ENCODE measurements at regions not wholly inside any gene's neighbourhood (a gene's known extent, or its start where the extent isn't known, plus 50 kb on each side); places are given as distances from the start of the nearest gene placed in this dataset.

GRCh38 chr15:69824075-69824876 lies 273.4 kb downstream of the TLE3 start:
- no peaks in the 10 kb centered on the region for H3K4me1 ChIP-seq (ENCODE audit: control insufficient read depth, low read length)
- H3K4me2 ChIP-seq (ENCODE audit: low read length): no peak overlapping the region
- H3K36me3 ChIP-seq (ENCODE audit: control insufficient read depth, low read length): no peaks in the 10 kb centered on the region
- H3K9me2 ChIP-seq (replicated peaks; ENCODE audit: control insufficient read depth, low read length): no peaks in the 10 kb centered on the region
- no peaks in the 10 kb centered on the region for H4K20me1 ChIP-seq (ENCODE audit: control insufficient read depth, insufficient read depth, low read depth, low read length)
- no peaks in the 10 kb centered on the region for H3K9me3 ChIP-seq (ENCODE audit: control insufficient read depth, insufficient read depth, low read length)
- no peaks in the 10 kb centered on the region for H3K79me2 ChIP-seq (ENCODE audit: control insufficient read depth, low read length)
- H3K27me3 ChIP-seq (ENCODE audit: control insufficient read depth, low read length): peaks cover 7% of the 10 kb centered on the region; the same call in 1 of the 2 replicates
- H3K27ac ChIP-seq (ENCODE audit: low read depth, low read length): no peak overlapping the region
- H3F3A ChIP-seq (ENCODE audit: control insufficient read depth, insufficient read depth): 0 out of 2 replicates have a peak, but pooled peaks cover 2% of the 10 kb centered on the region
- no peak overlapping the region for H3K4me3 ChIP-seq (ENCODE audit: low read length)
- TF ChIP-seq EZH2phosphoT487 (IDR thresholded peaks at IDR 0.05; ENCODE audit: borderline replicate concordance, low read length) (no peak), CTCF (IDR thresholded peaks at IDR 0.05; ENCODE audit: low read depth, low read length, poor library complexity, severe bottlenecking) (no peak)

DNA sequence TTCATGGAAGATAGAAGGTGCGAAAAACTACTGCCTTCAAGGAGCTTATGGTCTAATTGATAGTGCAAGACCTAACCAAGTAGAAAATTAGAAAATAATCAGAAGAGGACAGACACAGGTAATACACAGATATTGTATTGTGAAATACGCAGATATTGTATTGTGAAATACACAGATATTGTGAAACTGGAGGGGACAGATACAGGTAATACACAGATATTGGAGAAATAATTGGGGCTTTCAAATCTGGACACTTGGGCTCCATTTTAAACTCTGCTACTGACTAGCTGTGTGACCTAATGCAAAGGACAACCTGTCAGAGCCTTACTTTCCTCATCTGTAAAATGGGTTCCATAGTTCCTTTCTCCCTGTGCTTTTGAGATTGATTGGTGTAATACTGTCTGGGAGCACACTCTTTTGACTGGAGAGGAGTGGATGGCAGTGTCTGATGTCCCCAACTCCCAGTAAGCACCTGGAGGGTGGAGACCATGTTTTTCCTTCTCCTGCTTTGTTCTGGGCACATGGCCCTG lies 272.8 kb downstream of the TLE3 start:
- Histone ChIP-seq H3K4me2 (ENCODE audit: low read length) (no peak overlapping the region), H3K36me3 (ENCODE audit: control insufficient read depth, low read length) (no peaks in the 10 kb centered on the region), H3K27ac (ENCODE audit: low read depth, low read length) (no peak overlapping the region), H3K9me3 (ENCODE audit: control insufficient read depth, insufficient read depth, low read length) (no peaks in the 10 kb centered on the region), H3F3A (ENCODE audit: control insufficient read depth, insufficient read depth) (0 out of 2 replicates have a peak, but pooled peaks cover 2% of the 10 kb centered on the region), H3K9me2 (replicated peaks; ENCODE audit: control insufficient read depth, low read length) (no peaks in the 10 kb centered on the region), H3K79me2 (ENCODE audit: control insufficient read depth, low read length) (no peaks in the 10 kb centered on the region), H3K27me3 (ENCODE audit: control insufficient read depth, low read length) (0 out of 2 replicates have a peak, but pooled peaks cover 5% of the 10 kb centered on the region), H3K4me1 (ENCODE audit: control insufficient read depth, low read length) (no peaks in the 10 kb centered on the region), H3K4me3 (ENCODE audit: low read length) (no peak overlapping the region), H4K20me1 (ENCODE audit: control insufficient read depth, insufficient read depth, low read depth, low read length) (no peaks in the 10 kb centered on the region)
- TF ChIP-seq CTCF (IDR thresholded peaks at IDR 0.05; ENCODE audit: low read depth, low read length, poor library complexity, severe bottlenecking): no peak
- no peak for TF ChIP-seq EZH2phosphoT487 (IDR thresholded peaks at IDR 0.05; ENCODE audit: borderline replicate concordance, low read length)

- no peak overlapping the region for H3K4me2 ChIP-seq (ENCODE audit: low read length)
- TF ChIP-seq EZH2phosphoT487 (IDR thresholded peaks at IDR 0.05; ENCODE audit: borderline replicate concordance, low read length): no peak
- TF ChIP-seq CTCF (IDR thresholded peaks at IDR 0.05; ENCODE audit: low read depth, low read length, poor library complexity, severe bottlenecking): no peak
- H3K36me3 ChIP-seq (ENCODE audit: control insufficient read depth, low read length): no peaks in the 10 kb centered on the region
- 0 out of 2 replicates have a peak, but pooled peaks cover 5% of the 10 kb centered on the region for H3K27me3 ChIP-seq (ENCODE audit: control insufficient read depth, low read length)
- H3K9me2 ChIP-seq (replicated peaks; ENCODE audit: control insufficient read depth, low read length): no peaks in the 10 kb centered on the region
- no peak overlapping the region for H3K27ac ChIP-seq (ENCODE audit: low read depth, low read length)
- H3F3A ChIP-seq (ENCODE audit: control insufficient read depth, insufficient read depth): 0 out of 2 replicates have a peak, but pooled peaks cover 2% of the 10 kb centered on the region
- no peaks in the 10 kb centered on the region for H3K9me3 ChIP-seq (ENCODE audit: control insufficient read depth, insufficient read depth, low read length)
- no peaks in the 10 kb centered on the region for H3K79me2 ChIP-seq (ENCODE audit: control insufficient read depth, low read length)
- H3K4me1 ChIP-seq (ENCODE audit: control insufficient read depth, low read length): no peaks in the 10 kb centered on the region
- no peak overlapping the region for H3K4me3 ChIP-seq (ENCODE audit: low read length)
- H4K20me1 ChIP-seq (ENCODE audit: control insufficient read depth, insufficient read depth, low read depth, low read length): no peaks in the 10 kb centered on the region
Observed at GRCh38 chr15:69825941-69826818, 271.5 kb downstream of the TLE3 start.

All from DOHH2 (cell line).